ENCODE measurements at regions not wholly inside any gene's neighbourhood (a gene's known extent, or its start where the extent isn't known, plus 50 kb on each side); places are given as distances from the start of the nearest gene placed in this dataset.

GRCh38 chr13:47407808-47408207 is 511.0 kb upstream of the HTR2A start:
- TF ChIP-seq MXI1 (conservative IDR thresholded peaks at IDR 0.05; ENCODE audit: poor library complexity, severe bottlenecking): no peak
- TF ChIP-seq, protein P1, sequence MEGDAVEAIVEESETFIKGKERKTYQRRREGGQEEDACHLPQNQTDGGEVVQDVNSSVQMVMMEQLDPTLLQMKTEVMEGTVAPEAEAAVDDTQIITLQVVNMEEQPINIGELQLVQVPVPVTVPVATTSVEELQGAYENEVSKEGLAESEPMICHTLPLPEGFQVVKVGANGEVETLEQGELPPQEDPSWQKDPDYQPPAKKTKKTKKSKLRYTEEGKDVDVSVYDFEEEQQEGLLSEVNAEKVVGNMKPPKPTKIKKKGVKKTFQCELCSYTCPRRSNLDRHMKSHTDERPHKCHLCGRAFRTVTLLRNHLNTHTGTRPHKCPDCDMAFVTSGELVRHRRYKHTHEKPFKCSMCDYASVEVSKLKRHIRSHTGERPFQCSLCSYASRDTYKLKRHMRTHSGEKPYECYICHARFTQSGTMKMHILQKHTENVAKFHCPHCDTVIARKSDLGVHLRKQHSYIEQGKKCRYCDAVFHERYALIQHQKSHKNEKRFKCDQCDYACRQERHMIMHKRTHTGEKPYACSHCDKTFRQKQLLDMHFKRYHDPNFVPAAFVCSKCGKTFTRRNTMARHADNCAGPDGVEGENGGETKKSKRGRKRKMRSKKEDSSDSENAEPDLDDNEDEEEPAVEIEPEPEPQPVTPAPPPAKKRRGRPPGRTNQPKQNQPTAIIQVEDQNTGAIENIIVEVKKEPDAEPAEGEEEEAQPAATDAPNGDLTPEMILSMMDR (IDR thresholded peaks at IDR 0.05; ENCODE audit: poor library complexity, severe bottlenecking): no peak

Data from neural cell (in vitro differentiated cells).